ENCODE measurements at regions not wholly inside any gene's neighbourhood (a gene's known extent, or its start where the extent isn't known, plus 50 kb on each side); places are given as distances from the start of the nearest gene placed in this dataset.

- TF ChIP-seq CTCF (IDR thresholded peaks at IDR 0.05): no peak
- Histone ChIP-seq H3K4me3 (peak overlapping the region; percentile 15), H3K27ac (peak overlapping the region; percentile 8 to 29)
- DNase-seq (ENCODE audit: low spot score): no peak
These were observed 208.7 kb downstream of the CHIC2 start for GRCh38 chr4:53855581-53856250.

- no peak for DNase-seq (ENCODE audit: low spot score)
- no peak for TF ChIP-seq CTCF (IDR thresholded peaks at IDR 0.05)
- peak overlapping the region in 1 of 2 donors; percentile 29 for H3K27ac ChIP-seq
- H3K4me3 ChIP-seq: peak overlapping the region; percentile 15
These were observed 209.3 kb downstream of the CHIC2 start for GRCh38 chr4:53854991-53855568.

- no peak for TF ChIP-seq CTCF (IDR thresholded peaks at IDR 0.05)
- Histone ChIP-seq H3K4me3 (no peak overlapping the region), H3K27ac (no peak overlapping the region)
- DNase-seq (ENCODE audit: low spot score): no peak
These were observed 212.1 kb downstream of the CHIC2 start for GRCh38 chr4:53852343-53852742.

GRCh38 chr4:53847965-53848364, 216.4 kb downstream of the CHIC2 start:
- H3K4me3 ChIP-seq: no peak overlapping the region
- TF ChIP-seq CTCF (IDR thresholded peaks at IDR 0.05): no peak
- DNase-seq (ENCODE audit: low spot score): no peak

GRCh38 chr4:53844551-53844950, 219.9 kb downstream of the CHIC2 start:
- Histone ChIP-seq H3K4me3 (no peak overlapping the region), H3K27ac (no peak overlapping the region)
- no peak for TF ChIP-seq CTCF (IDR thresholded peaks at IDR 0.05)
- no peak for DNase-seq (ENCODE audit: low spot score)

More at GRCh38 chr4:53847965-53848364, 216.4 kb downstream of the CHIC2 start:
- no peak overlapping the region for H3K27ac ChIP-seq

GRCh38 chr4:53844133-53844532, 220.3 kb downstream of the CHIC2 start:
- DNase-seq (ENCODE audit: low spot score): no peak
- no peak for TF ChIP-seq CTCF (IDR thresholded peaks at IDR 0.05)
- Histone ChIP-seq H3K27ac (no peak overlapping the region), H3K4me3 (no peak overlapping the region)

GRCh38 chr4:53841711-53842110, 222.7 kb downstream of the CHIC2 start:
- Histone ChIP-seq H3K27ac (no peak overlapping the region), H3K4me3 (no peak overlapping the region)
- TF ChIP-seq CTCF (IDR thresholded peaks at IDR 0.05): no peak
- DNase-seq (ENCODE audit: low spot score): no peak
